WTC11 (cell line): ENCODE measurements at regions not wholly inside any gene's neighbourhood (a gene's known extent, or its start where the extent isn't known, plus 50 kb on each side); places are given as distances from the start of the nearest gene placed in this dataset.

Experiments used
- NR2C2 ChIP-seq: sonication (generic); formaldehyde crosslinking; IDR thresholded peaks from 2 replicates; pipeline ENCODE4 v1.8.0; 2022; ENCODE audit warnings: mild to moderate bottlenecking, missing genetic modification reagents
- RELA ChIP-seq: sonication (generic); formaldehyde crosslinking; IDR thresholded peaks from 2 replicates; pipeline ENCODE4 v1.8.1; 2022; ENCODE audit warnings: missing genetic modification reagents, mild to moderate bottlenecking, borderline replicate concordance
- SP1 ChIP-seq: sonication (generic); formaldehyde crosslinking; conservative IDR thresholded peaks from 2 replicates; pipeline ENCODE4 v1.8.1; 2022; ENCODE audit warnings: missing genetic modification reagents

DNA sequence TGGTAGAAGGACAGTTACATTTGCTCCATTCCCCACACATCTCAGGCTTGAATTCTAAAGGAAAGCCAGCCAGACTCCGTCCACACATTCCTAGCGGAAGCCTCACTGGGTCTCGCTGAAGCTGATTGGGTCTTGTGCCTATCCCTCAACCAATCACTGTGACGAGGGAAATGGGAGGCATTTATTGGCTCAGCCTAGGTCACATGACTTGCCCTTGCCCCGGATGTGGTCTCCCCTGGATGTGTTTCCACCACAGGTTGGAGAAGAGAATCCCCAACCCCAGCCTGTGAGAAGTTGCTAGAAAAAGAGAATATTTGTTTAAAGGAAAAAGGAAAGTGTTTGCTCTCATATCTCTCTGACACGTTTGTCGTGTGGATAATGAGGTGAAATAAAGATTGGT, 93.4 kb downstream of the C12orf75 start:
- TF ChIP-seq RELA (CRISPR knock-in tag) (no peak), NR2C2 (CRISPR knock-in tag) (no peak), SP1 (CRISPR knock-in tag) (no peak)
